OCI-LY1 (cell line): ENCODE measurements at regions not wholly inside any gene's neighbourhood (a gene's known extent, or its start where the extent isn't known, plus 50 kb on each side); places are given as distances from the start of the nearest gene placed in this dataset.

ENCODE experiments used
- H2AFZ ChIP-seq: fragments of 200-600 bp; sonication (generic), shearing (Covaris generic); 2 replicates; pipeline ENCODE4 v1.6.0; 2014; ENCODE audit warnings: antibody characterized with exemption, mild to moderate bottlenecking, low read length
- H3F3A ChIP-seq: fragments of 200-600 bp; sonication (generic), shearing (Covaris generic); 2 replicates; pipeline ENCODE4 v1.6.0; 2014; ENCODE audit warnings: mild to moderate bottlenecking, antibody characterized with exemption, low read length, moderate library complexity; ENCODE audit not compliant: insufficient read depth
- H3K27ac ChIP-seq: fragments of 200-600 bp; sonication (generic); 2 replicates; pipeline ENCODE4 v1.5.1; 2014; ENCODE audit warnings: low read length, mixed run types, mild to moderate bottlenecking, low read depth; ENCODE audit not compliant: poor library complexity, severe bottlenecking
- H3K27me3 ChIP-seq: fragments of 200-600 bp; sonication (generic); 2 replicates; pipeline ENCODE4 v1.6.0; 2014; ENCODE audit warnings: antibody characterized with exemption, mild to moderate bottlenecking, low read length, moderate library complexity; ENCODE audit not compliant: insufficient read depth
- H3K36me3 ChIP-seq: fragments of 200-600 bp; sonication (generic); 2 replicates; pipeline ENCODE4 v1.6.1; 2014; ENCODE audit warnings: mild to moderate bottlenecking, antibody characterized with exemption, low read length, moderate library complexity, mixed read lengths; ENCODE audit not compliant: insufficient read depth
- H3K4me1 ChIP-seq: fragments of 200-600 bp; sonication (generic); 2 replicates; pipeline ENCODE4 v1.5.1; 2014; ENCODE audit warnings: mild to moderate bottlenecking, low read length, moderate library complexity; ENCODE audit not compliant: insufficient read depth, severe bottlenecking
- H3K4me2 ChIP-seq: fragments of 200-600 bp; sonication (generic), shearing (Covaris generic); 2 replicates; pipeline ENCODE4 v1.6.1; 2014; ENCODE audit warnings: low read length
- H3K4me3 ChIP-seq: fragments of 200-600 bp; sonication (generic); 2 replicates; pipeline ENCODE4 v1.5.1; 2014; ENCODE audit warnings: low read length, low read depth, mild to moderate bottlenecking, mixed read lengths; ENCODE audit not compliant: poor library complexity, severe bottlenecking
- H3K79me2 ChIP-seq: fragments of 200-600 bp; shearing (Covaris generic); 2 replicates; pipeline ENCODE4 v1.6.1; 2016; ENCODE audit warnings: mixed run types, low read length, mixed read lengths; ENCODE audit not compliant: insufficient read depth
- H3K9ac ChIP-seq: fragments of 200-600 bp; sonication (generic), shearing (Covaris generic); 2 replicates; pipeline ENCODE4 v1.6.1; 2014; ENCODE audit warnings: mild to moderate bottlenecking, low read length, mixed read lengths
- H3K9me2 ChIP-seq: fragments of 200-600 bp; sonication (generic), shearing (Covaris generic); 2 replicates; pipeline ENCODE4 v1.6.1; 2014; ENCODE audit warnings: low read depth, mild to moderate bottlenecking, low read length, mixed read lengths
- H3K9me3 ChIP-seq: fragments of 200-600 bp; shearing (Covaris generic); 2 replicates; pipeline ENCODE4 v1.6.1; 2014; ENCODE audit warnings: low read length, mixed read lengths
- H4K20me1 ChIP-seq: fragments of 200-600 bp; sonication (generic), shearing (Covaris generic); 2 replicates; pipeline ENCODE4 v1.6.0; 2016; ENCODE audit warnings: mild to moderate bottlenecking, low read length; ENCODE audit not compliant: insufficient read depth
- EZH2 ChIP-seq: fragments of 200-600 bp; sonication (generic), shearing (Covaris generic); IDR thresholded peaks from 2 replicates; pipeline ENCODE4 v1.8.0; 2017; ENCODE audit warnings: borderline replicate concordance, mixed run types, mild to moderate bottlenecking, antibody characterized with exemption, low read length, moderate library complexity, mixed read lengths
- TF ChIP-seq, protein P1 (sequence below): fragments of 200-600 bp; sonication (generic), shearing (Covaris generic); IDR thresholded peaks from 2 replicates; pipeline ENCODE4 v1.5.1; 2017; ENCODE audit warnings: mild to moderate bottlenecking, antibody characterized with exemption, low read length, moderate library complexity, mixed read lengths

DNA sequence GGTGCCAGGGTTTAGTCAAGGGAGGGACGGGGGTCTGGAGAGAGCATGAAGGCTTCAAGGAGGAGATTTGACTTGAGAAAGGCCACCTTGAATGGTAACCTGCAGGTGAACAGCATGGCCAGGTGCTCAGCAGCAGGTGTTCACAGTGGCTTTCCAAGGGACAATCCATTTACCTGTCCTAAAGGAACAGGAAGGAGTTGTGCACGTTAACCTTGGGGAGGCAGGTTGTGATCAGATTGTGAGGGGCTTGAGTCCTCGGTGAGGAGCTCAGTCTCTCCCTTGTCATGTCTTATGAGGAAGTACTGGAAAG is 120.1 kb upstream of the ERCC6L2 start:
- H3K27ac ChIP-seq: no peak overlapping the region
- no peaks in the 10 kb centered on the region; the same call in 1 of the 2 replicates for H3K27me3 ChIP-seq
- H4K20me1 ChIP-seq: no peaks in the 10 kb centered on the region
- H2AFZ ChIP-seq: no peak overlapping the region
- H3K79me2 ChIP-seq: no peaks in the 10 kb centered on the region
- TF ChIP-seq, protein P1, sequence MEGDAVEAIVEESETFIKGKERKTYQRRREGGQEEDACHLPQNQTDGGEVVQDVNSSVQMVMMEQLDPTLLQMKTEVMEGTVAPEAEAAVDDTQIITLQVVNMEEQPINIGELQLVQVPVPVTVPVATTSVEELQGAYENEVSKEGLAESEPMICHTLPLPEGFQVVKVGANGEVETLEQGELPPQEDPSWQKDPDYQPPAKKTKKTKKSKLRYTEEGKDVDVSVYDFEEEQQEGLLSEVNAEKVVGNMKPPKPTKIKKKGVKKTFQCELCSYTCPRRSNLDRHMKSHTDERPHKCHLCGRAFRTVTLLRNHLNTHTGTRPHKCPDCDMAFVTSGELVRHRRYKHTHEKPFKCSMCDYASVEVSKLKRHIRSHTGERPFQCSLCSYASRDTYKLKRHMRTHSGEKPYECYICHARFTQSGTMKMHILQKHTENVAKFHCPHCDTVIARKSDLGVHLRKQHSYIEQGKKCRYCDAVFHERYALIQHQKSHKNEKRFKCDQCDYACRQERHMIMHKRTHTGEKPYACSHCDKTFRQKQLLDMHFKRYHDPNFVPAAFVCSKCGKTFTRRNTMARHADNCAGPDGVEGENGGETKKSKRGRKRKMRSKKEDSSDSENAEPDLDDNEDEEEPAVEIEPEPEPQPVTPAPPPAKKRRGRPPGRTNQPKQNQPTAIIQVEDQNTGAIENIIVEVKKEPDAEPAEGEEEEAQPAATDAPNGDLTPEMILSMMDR: no peak
- no peak for TF ChIP-seq EZH2
- H3K4me1 ChIP-seq: no peaks in the 10 kb centered on the region
- H3F3A ChIP-seq: no peaks in the 10 kb centered on the region
- H3K4me3 ChIP-seq: no peak overlapping the region
- no peak overlapping the region for H3K4me2 ChIP-seq
- H3K9ac ChIP-seq: no peak overlapping the region
- no peaks in the 10 kb centered on the region for H3K36me3 ChIP-seq
- no peaks in the 10 kb centered on the region for H3K9me2 ChIP-seq
- H3K9me3 ChIP-seq: no peaks in the 10 kb centered on the region

DNA sequence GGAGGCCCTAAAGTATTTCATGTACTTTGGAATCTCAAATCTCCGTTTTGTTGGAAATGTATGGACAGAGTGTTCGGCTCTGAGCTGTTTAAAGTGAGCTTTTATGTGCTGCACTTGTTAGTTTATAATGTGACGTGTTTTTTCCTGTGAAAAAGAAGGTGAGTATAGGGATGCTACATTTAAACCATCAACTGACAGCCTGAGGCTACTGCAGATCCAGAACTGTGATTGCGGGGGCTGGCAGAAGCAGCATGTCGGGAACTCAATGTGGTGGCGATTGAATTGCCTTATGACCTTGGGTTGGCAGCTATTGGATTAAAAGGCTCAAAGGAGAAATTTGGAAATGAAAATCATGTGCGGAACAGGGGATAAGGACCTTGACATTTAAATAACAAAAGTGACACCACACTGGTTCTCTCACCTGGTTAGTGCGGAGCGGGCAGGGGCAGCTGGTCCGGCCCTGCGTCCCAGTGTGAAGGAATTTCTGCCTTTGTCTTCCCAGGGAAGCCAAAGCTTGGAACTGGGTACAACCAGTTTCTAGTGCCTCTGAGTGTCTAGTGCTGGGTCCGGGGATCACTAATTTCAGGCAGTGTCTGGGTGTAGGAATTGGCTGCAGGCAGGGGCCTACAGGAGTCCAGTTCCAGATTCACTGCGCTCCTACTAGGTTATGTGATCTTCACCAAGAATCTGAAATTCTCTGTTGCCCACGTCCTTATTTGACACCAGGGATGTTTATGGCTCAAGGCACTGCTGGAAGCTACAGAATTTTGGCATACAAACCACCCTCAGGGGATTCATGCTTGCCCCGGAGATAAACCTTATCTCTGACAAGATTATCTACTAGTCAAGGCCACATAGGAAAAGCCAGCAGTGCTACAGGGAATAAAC is 120.7 kb upstream of the ERCC6L2 start:
- no peaks in the 10 kb centered on the region for H3K4me1 ChIP-seq
- H4K20me1 ChIP-seq: no peaks in the 10 kb centered on the region
- no peak overlapping the region for H3K27ac ChIP-seq
- H3K9me3 ChIP-seq: no peaks in the 10 kb centered on the region
- H3K27me3 ChIP-seq: no peaks in the 10 kb centered on the region; the same call in 1 of the 2 replicates
- no peaks in the 10 kb centered on the region for H3K9me2 ChIP-seq
- no peaks in the 10 kb centered on the region for H3K36me3 ChIP-seq
- no peak overlapping the region for H3K4me3 ChIP-seq
- H3F3A ChIP-seq: no peaks in the 10 kb centered on the region
- no peak overlapping the region for H3K9ac ChIP-seq
- no peak for TF ChIP-seq EZH2
- TF ChIP-seq, protein P1: no peak
- no peaks in the 10 kb centered on the region for H3K79me2 ChIP-seq
- H2AFZ ChIP-seq: no peak overlapping the region
- no peak overlapping the region for H3K4me2 ChIP-seq

DNA sequence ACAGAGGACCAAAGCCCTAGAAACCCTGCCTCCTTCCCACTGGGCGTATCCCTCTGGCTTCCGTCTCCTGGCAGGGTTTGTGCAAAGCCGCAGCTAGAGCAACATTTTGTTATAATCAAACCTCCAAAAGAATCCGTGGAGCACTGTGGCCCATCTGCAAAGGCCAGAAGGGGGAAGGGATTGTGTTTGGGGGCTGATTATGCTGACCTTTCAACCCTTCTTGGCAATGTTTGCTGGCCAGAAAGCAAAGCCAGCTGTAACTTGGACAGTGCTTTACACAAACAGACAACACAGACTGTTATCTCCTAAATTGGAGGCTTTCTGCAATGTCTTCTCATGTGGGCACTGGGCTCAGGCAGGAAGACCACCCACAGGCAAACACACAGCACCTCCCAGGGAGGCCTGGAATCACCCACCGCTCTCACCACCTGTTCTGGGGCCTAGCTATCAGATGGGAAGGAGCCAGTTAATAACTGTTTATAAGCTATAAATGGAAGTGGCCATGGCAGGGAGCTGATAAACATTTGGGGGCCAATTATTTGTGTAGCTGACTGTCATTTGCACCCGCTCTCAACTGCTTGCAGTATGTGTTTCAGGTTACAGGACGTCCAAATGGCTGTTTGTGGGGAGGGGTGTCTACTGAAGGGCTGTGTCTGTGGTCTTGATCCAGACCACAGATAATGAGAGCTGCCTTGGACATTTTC is 121.6 kb upstream of the ERCC6L2 start:
- Histone ChIP-seq H2AFZ (no peak overlapping the region), H3K36me3 (no peaks in the 10 kb centered on the region), H3K9me3 (no peaks in the 10 kb centered on the region), H3K79me2 (no peaks in the 10 kb centered on the region), H3K4me3 (no peak overlapping the region), H3K27ac (no peak overlapping the region), H4K20me1 (no peaks in the 10 kb centered on the region), H3F3A (no peaks in the 10 kb centered on the region), H3K9me2 (no peaks in the 10 kb centered on the region), H3K9ac (no peak overlapping the region), H3K4me2 (no peak overlapping the region), H3K27me3 (no peaks in the 10 kb centered on the region; the same call in 1 of the 2 replicates), H3K4me1 (no peaks in the 10 kb centered on the region)
- TF ChIP-seq, protein P1: no peak
- TF ChIP-seq EZH2: no peak
